IMR-90 (cell line): ENCODE measurements at regions not wholly inside any gene's neighbourhood (a gene's known extent, or its start where the extent isn't known, plus 50 kb on each side); places are given as distances from the start of the nearest gene placed in this dataset.
"Not testable (repeated sequence)": the region's sequence is repeated elsewhere in the genome, so short reads cannot be mapped to it uniquely, and the experiment has no call there.

Experiments
- ATAC-seq: fragments of 200-7000 bp; cut with Tn5 transposase; 2 replicates; pipeline ENCODE4 v1.9.1; 2020; ENCODE audit warnings: low read depth, mild to moderate bottlenecking, moderate library complexity
- BruUV-seq: library from RNA; stranded (reverse); fragments of 400-500 nt; replicated peaks from 2 replicates; lab custom pipeline; 2021; lab: Mats Ljungman, UMichigan
- CTCF ChIA-PET: fragments of 300-600 bp; formaldehyde crosslinking; extraction: SDS; loops from one replicate; lab custom pipeline; 2021; ENCODE audit warnings: antibody characterized with exemption; lab: Yijun Ruan, JAX
- POLR2A ChIA-PET: fragments of 300-600 bp; sonication (Branson Sonifier 250); formaldehyde crosslinking; loops from one replicate; lab custom pipeline; 2022; ENCODE audit warnings: antibody characterized with exemption; ENCODE audit not compliant: unreplicated experiment; lab: Charles Lee
- DNase-seq: peaks from one replicate; pipeline ENCODE4 v3.0.0; 2013
- H2AFZ ChIP-seq: replicated peaks from 2 replicates; pipeline ENCODE3; 2013; ENCODE audit warnings: low read length, mild to moderate bottlenecking; ENCODE audit not compliant: poor library complexity
- H2AK5ac ChIP-seq: 2 replicates; pipeline ENCODE4 v1.6.1; 2013; ENCODE audit warnings: low read depth, low read length, inconsistent platforms
- H2AK9ac ChIP-seq: replicated peaks from 2 replicates; pipeline ENCODE3; 2013; ENCODE audit warnings: mild to moderate bottlenecking, low read depth, low read length, moderate library complexity; ENCODE audit not compliant: poor library complexity
- H2BK120ac ChIP-seq: 2 replicates; pipeline ENCODE4 v1.6.1; 2013; ENCODE audit warnings: low read depth, low read length, inconsistent platforms
- H2BK15ac ChIP-seq: 3 replicates; pipeline ENCODE4 v1.6.1; 2013; ENCODE audit warnings: low read depth, low read length, inconsistent platforms
- H2BK20ac ChIP-seq: 2 replicates; pipeline ENCODE4 v1.6.1; 2013; ENCODE audit warnings: low read depth, mild to moderate bottlenecking, inconsistent platforms, low read length, moderate library complexity
- H2BK5ac ChIP-seq: 2 replicates; pipeline ENCODE4 v1.6.1; 2013; ENCODE audit warnings: mild to moderate bottlenecking, low read depth, low read length, inconsistent platforms; ENCODE audit not compliant: poor library complexity, severe bottlenecking
- H3K14ac ChIP-seq: replicated peaks from 2 replicates; pipeline ENCODE4 v1.6.1; 2013; ENCODE audit warnings: low read depth, low read length, inconsistent platforms
- H3K18ac ChIP-seq: 2 replicates; pipeline ENCODE4 v1.6.1; 2013; ENCODE audit warnings: low read depth, low read length, control low read depth
- H3K23ac ChIP-seq: 2 replicates; pipeline ENCODE4 v1.6.1; 2013; ENCODE audit warnings: low read depth, low read length, inconsistent platforms
- H3K27ac ChIP-seq: 2 replicates; pipeline ENCODE4 v1.5.1; 2013; ENCODE audit warnings: mild to moderate bottlenecking, control low read depth, low read length; ENCODE audit not compliant: insufficient read depth
- H3K27me3 ChIP-seq: 2 replicates; pipeline ENCODE4 v1.6.1; 2013; ENCODE audit warnings: low read length; ENCODE audit not compliant: control insufficient read depth, insufficient read depth
- H3K36me3 ChIP-seq: 2 replicates; pipeline ENCODE4 v1.6.1; 2013; ENCODE audit warnings: low read length, mixed read lengths; ENCODE audit not compliant: control insufficient read depth, insufficient read depth
- H3K4ac ChIP-seq: 2 replicates; pipeline ENCODE4 v1.6.1; 2013; ENCODE audit warnings: low read depth, low read length, inconsistent platforms
- H3K4me1 ChIP-seq: 2 replicates; pipeline ENCODE4 v1.6.1; 2013; ENCODE audit warnings: low read length, mixed read lengths; ENCODE audit not compliant: control insufficient read depth, insufficient read depth
- H3K4me2 ChIP-seq: 2 replicates; pipeline ENCODE4 v1.6.1; 2013; ENCODE audit warnings: low read depth, mild to moderate bottlenecking, control low read depth, low read length, moderate library complexity
- H3K4me3 ChIP-seq: 2 replicates; pipeline ENCODE4 v1.5.1; 2013; ENCODE audit warnings: low read depth, mild to moderate bottlenecking, control low read depth, low read length, moderate library complexity; ENCODE audit not compliant: insufficient read depth
- H3K56ac ChIP-seq: 2 replicates; pipeline ENCODE4 v1.6.1; 2013; ENCODE audit warnings: low read length, inconsistent platforms; ENCODE audit not compliant: insufficient read depth; ENCODE audit errors: extremely low read depth
- H3K79me1 ChIP-seq, 2 experiments: 2 replicates each; pipeline ENCODE4 v1.6.1; 2013; ENCODE audit warnings: low read length in 2 of 2, inconsistent platforms in 1 of 2, low read depth in 1 of 2
- H3K9ac ChIP-seq: 2 replicates; pipeline ENCODE4 v1.6.1; 2013; ENCODE audit warnings: low read depth, low read length, control low read depth
- H3K9me1 ChIP-seq: 2 replicates; pipeline ENCODE4 v1.6.1; 2013; ENCODE audit warnings: low read length, inconsistent platforms; ENCODE audit not compliant: insufficient read depth
- H3K9me3 ChIP-seq: 2 replicates; pipeline ENCODE4 v1.6.1; 2013; ENCODE audit warnings: low read length; ENCODE audit not compliant: control insufficient read depth, insufficient read depth
- H4K20me1 ChIP-seq: 2 replicates; pipeline ENCODE4 v1.6.1; 2013; ENCODE audit warnings: low read length, inconsistent platforms; ENCODE audit not compliant: insufficient read depth
- H4K5ac ChIP-seq: 2 replicates; pipeline ENCODE4 v1.6.1; 2013; ENCODE audit warnings: mild to moderate bottlenecking, low read depth, low read length, control low read depth
- H4K8ac ChIP-seq, 2 experiments: 2 replicates each; pipeline ENCODE4 v1.6.1; 2013; ENCODE audit warnings: low read depth in 2 of 2, low read length in 2 of 2, control low read depth in 1 of 2, inconsistent platforms in 1 of 2
- H4K91ac ChIP-seq: 2 replicates; pipeline ENCODE4 v1.6.1; 2013; ENCODE audit warnings: low read depth, low read length, inconsistent platforms; ENCODE audit not compliant: insufficient read depth
- WGBS, 2 experiments: methylation state at CpG; one replicate each; pipeline versions ENCODE4 v1.1.5 to v1.1.7; 2013; ENCODE audit warnings: missing lambda C conversion rate in 2 of 2; ENCODE audit not compliant: insufficient read length in 1 of 2; ENCODE audit errors: extremely low coverage in 2 of 2; 5-methylcytosine and 5-hydroxymethylcytosine counted together
- dilution Hi-C: fragments of 300-500 bp; cut with HindIII; formaldehyde crosslinking; loops from one replicate; pipeline ENCODE4 v1.14.3; 2018; ENCODE audit warnings: low sequenced_read_pairs; ENCODE audit not compliant: unreplicated experiment
- in situ Hi-C: fragments of 300-500 bp; cut with MboI; formaldehyde crosslinking; loops from 3 replicates; pipeline ENCODE4 v1.14.3; 2019; ENCODE audit warnings: low sequenced_read_pairs, inconsistent platforms, mixed read lengths
- intact Hi-C: fragments of 100-400 bp; cut with micrococcal nuclease; formaldehyde crosslinking; loops from 2 replicates; pipeline ENCODE4 v1.10.0; 2022

- H2AFZ ChIP-seq, DNase-seq, intact Hi-C loops, ATAC-seq, H2BK20ac ChIP-seq, H3K56ac ChIP-seq, H4K91ac ChIP-seq, H4K20me1 ChIP-seq, H3K9me1 ChIP-seq, H3K4ac ChIP-seq, dilution Hi-C loops, H4K5ac ChIP-seq, H2AK5ac ChIP-seq, H3K23ac ChIP-seq, H2AK9ac ChIP-seq, H3K9ac ChIP-seq, H4K8ac ChIP-seq, H2BK15ac ChIP-seq, H3K79me1 ChIP-seq, BruUV-seq, H3K4me1 ChIP-seq, H3K27ac ChIP-seq, H2BK120ac ChIP-seq, H3K14ac ChIP-seq, H3K18ac ChIP-seq, H2BK5ac ChIP-seq, CTCF ChIA-PET, in situ Hi-C loops, H3K27me3 ChIP-seq, H3K4me2 ChIP-seq, H3K4me3 ChIP-seq, POLR2A ChIA-PET, H3K9me3 ChIP-seq, H3K36me3 ChIP-seq: not testable (repeated sequence)
- WGBS, 2 experiments, result no CpG with 5 or more reads among the region's 2 CpGs
Measured at GRCh38 chr7:75261660-75262059, 133.8 kb upstream of the TRIM73 start.

DNA sequence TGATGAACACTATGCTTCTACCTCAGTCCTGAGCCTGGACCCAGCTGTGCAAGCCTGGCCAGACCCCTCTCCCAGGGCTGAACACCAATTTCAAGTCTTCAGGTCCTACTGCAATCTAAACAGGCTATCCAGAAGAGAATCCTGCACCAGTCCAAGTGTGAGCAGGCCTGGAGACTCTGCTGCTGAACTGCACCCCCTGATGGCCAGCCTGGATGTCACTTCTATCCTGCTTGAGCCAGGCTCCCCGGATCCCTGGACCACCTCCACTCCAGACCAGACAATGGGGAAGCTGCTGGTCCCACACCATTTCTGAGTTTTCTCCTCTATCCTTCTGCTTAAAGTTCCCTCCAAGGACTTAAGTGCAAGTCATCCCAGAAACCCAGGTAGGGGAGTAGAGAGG is 127.3 kb upstream of the TRIM73 start:
- H4K8ac ChIP-seq, DNase-seq, H4K91ac ChIP-seq, H3K9ac ChIP-seq, H3K18ac ChIP-seq, dilution Hi-C loops, H2AFZ ChIP-seq, H2BK15ac ChIP-seq, H3K14ac ChIP-seq, H3K23ac ChIP-seq, H3K9me1 ChIP-seq, intact Hi-C loops, CTCF ChIA-PET, H2BK20ac ChIP-seq, H3K27ac ChIP-seq, H3K4me2 ChIP-seq, BruUV-seq, H3K4me3 ChIP-seq, H3K36me3 ChIP-seq, H2BK5ac ChIP-seq, H2BK120ac ChIP-seq, POLR2A ChIA-PET, H4K20me1 ChIP-seq, H3K9me3 ChIP-seq, H3K27me3 ChIP-seq, H3K56ac ChIP-seq, H2AK5ac ChIP-seq, H4K5ac ChIP-seq, H3K4me1 ChIP-seq, H3K79me1 ChIP-seq, H3K4ac ChIP-seq, in situ Hi-C loops, H2AK9ac ChIP-seq: not testable (repeated sequence)
- ATAC-seq, result peak; percentile 92
- no CpG with 5 or more reads among the region's 1 CpG for WGBS, 2 experiments
